OCI-LY7 (cell line): ENCODE measurements at regions not wholly inside any gene's neighbourhood (a gene's known extent, or its start where the extent isn't known, plus 50 kb on each side); places are given as distances from the start of the nearest gene placed in this dataset.

Experiments
- EZH2phosphoT487 ChIP-seq: fragments of 200-600 bp; sonication (generic); IDR thresholded peaks from 2 replicates; pipeline ENCODE4 v1.6.1; 2018; ENCODE audit warnings: low read depth, borderline replicate concordance, mild to moderate bottlenecking, mixed run types, antibody characterized with exemption, low read length, moderate library complexity, mixed read lengths
- TF ChIP-seq, protein P1 (sequence below): fragments of 200-600 bp; sonication (generic); conservative IDR thresholded peaks from 2 replicates; pipeline ENCODE4 v1.5.1; 2014; ENCODE audit warnings: mild to moderate bottlenecking, antibody characterized with exemption, low read length, moderate library complexity, mixed read lengths

DNA sequence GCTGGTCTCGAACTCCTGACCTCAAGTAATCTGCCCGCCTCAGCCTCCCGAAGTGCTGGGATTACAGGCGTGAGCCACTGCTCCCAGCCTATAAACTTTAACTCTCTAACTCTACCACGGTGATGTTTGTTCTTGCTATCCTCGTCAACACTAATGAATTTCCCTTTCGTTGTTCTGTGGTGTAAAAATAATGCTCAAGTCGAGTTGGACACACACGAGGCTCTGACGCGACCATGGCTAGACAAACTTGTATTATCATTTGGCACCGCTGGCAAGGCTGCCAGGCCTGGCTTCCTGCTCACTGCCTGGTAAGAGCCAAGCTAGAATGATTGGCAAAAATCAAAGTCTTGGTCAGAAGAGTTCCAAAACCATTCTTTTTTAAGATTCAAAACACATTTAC lies 167.0 kb upstream of the KLF6 start:
- TF ChIP-seq, protein P1, sequence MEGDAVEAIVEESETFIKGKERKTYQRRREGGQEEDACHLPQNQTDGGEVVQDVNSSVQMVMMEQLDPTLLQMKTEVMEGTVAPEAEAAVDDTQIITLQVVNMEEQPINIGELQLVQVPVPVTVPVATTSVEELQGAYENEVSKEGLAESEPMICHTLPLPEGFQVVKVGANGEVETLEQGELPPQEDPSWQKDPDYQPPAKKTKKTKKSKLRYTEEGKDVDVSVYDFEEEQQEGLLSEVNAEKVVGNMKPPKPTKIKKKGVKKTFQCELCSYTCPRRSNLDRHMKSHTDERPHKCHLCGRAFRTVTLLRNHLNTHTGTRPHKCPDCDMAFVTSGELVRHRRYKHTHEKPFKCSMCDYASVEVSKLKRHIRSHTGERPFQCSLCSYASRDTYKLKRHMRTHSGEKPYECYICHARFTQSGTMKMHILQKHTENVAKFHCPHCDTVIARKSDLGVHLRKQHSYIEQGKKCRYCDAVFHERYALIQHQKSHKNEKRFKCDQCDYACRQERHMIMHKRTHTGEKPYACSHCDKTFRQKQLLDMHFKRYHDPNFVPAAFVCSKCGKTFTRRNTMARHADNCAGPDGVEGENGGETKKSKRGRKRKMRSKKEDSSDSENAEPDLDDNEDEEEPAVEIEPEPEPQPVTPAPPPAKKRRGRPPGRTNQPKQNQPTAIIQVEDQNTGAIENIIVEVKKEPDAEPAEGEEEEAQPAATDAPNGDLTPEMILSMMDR, result no peak
- no peak for TF ChIP-seq EZH2phosphoT487
